Subcutaneous abdominal adipose tissue (tissue), 5 donors: ENCODE measurements at regions not wholly inside any gene's neighbourhood (a gene's known extent, or its start where the extent isn't known, plus 50 kb on each side); places are given as distances from the start of the nearest gene placed in this dataset.

ENCODE experiments used
- H3K27ac ChIP-seq: one replicate; pipeline ENCODE4 v1.7.0; 2013; ENCODE audit warnings: low read depth, mild to moderate bottlenecking, inconsistent platforms, low read length, moderate library complexity
- H3K27me3 ChIP-seq, 5 donors: one replicate each; pipeline ENCODE4 v1.7.0; 2013; ENCODE audit warnings: low read length in 5 of 5, inconsistent platforms in 1 of 5; ENCODE audit not compliant: control insufficient read depth in 5 of 5, insufficient read depth in 4 of 5
- H3K36me3 ChIP-seq, 5 donors: one replicate each; pipeline ENCODE4 v1.7.0; 2013; ENCODE audit warnings: low read length in 5 of 5; ENCODE audit not compliant: control insufficient read depth in 5 of 5, insufficient read depth in 5 of 5
- H3K4me1 ChIP-seq, 5 donors: one replicate each; pipeline ENCODE4 v1.7.0; 2013; ENCODE audit warnings: low read length in 5 of 5, mild to moderate bottlenecking in 3 of 5, moderate library complexity in 1 of 5; ENCODE audit not compliant: control insufficient read depth in 5 of 5, insufficient read depth in 5 of 5
- H3K4me3 ChIP-seq, 5 donors: one replicate each; pipeline ENCODE4 v1.7.0; 2013; ENCODE audit warnings: low read length in 5 of 5, low read depth in 1 of 5
- H3K9ac ChIP-seq, 5 donors: one replicate each; pipeline ENCODE4 v1.7.0; 2013; ENCODE audit warnings: low read length in 5 of 5, mild to moderate bottlenecking in 4 of 5, moderate library complexity in 3 of 5
- H3K9me3 ChIP-seq, 5 donors: one replicate each; pipeline ENCODE4 v1.7.0; 2013; ENCODE audit warnings: low read length in 5 of 5; ENCODE audit not compliant: control insufficient read depth in 5 of 5
- donor health status: healthy.
- donor health status: healthy.
- donor health status: healthy.
- donor health status: healthy.
- donor health status: healthy.

DNA sequence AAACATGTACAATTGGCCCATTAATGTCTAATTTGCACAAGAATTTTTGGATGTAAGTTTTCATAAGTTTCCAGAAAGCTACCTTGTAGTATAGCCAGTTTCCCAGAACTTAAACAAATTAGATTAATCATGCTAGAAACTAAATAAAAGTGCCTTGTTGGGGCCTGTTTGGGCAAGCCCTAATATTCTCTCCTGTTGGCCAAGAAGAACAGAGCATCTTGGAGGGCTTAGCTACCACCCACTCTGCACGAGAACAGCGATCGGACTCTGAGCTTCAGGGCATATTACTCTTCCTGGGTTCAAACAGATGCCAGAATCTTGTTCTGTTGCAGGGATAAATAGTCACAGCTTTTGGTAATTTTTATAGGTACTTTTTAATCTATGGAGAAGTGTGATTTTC, 88.2 kb downstream of the GAS1 start:
- no peak overlapping the region for H3K9ac ChIP-seq
- no peaks in the 10 kb centered on the region for H3K9me3 ChIP-seq
- no peaks in the 10 kb centered on the region for H3K27me3 ChIP-seq
- no peak overlapping the region for H3K27ac ChIP-seq
- peaks cover 0 to 5% (median 0%) of the 10 kb centered on the region in 5 donors for H3K4me1 ChIP-seq
- no peaks in the 10 kb centered on the region for H3K36me3 ChIP-seq
- no peak overlapping the region for H3K4me3 ChIP-seq

DNA sequence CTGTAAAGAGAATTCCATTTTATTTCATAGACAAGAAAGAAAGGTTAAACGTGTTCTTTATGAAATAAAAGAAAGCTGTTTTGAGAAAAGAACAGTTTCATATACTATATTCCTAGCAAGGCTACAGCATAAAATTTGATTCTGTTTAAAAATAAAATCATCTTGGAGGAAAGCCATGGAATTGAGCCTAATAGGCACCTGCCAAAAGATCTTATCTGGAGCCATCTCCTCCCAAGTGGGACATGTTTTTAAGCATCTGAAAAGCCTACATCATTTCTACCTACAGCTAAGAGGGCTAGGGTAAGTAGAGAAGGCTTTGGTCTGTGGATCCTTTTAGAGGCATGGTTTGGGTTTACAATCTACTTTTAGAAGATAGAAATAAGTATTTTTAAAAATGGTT, 89.3 kb downstream of the GAS1 start:
- Histone ChIP-seq H3K27me3 (no peaks in the 10 kb centered on the region), H3K9ac (no peak overlapping the region), H3K36me3 (no peaks in the 10 kb centered on the region), H3K27ac (no peak overlapping the region), H3K9me3 (no peaks in the 10 kb centered on the region), H3K4me1 (peaks cover 0 to 5% (median 0%) of the 10 kb centered on the region in 5 donors), H3K4me3 (no peak overlapping the region)

DNA sequence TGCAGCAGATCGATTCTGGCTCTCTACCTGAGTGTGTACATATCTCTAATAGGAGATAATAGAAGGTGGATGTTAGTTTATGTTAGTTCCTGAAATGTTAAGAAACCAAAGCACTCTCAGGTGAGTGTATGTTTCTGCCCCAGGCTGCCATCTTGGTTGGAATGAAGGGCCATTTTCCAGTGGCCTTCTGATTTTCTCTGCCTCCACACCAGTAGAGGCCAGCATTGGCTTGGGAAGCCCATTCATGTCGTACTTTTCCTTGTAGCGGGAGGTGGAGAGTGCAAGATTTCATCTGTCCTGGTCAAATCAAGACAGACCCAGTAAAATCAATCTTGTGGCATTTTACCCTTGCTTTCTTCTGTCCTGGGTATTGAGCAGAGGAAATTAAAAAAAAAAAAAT, 91.0 kb downstream of the GAS1 start:
- H3K9me3 ChIP-seq = no peaks in the 10 kb centered on the region
- peaks cover 0 to 5% (median 0%) of the 10 kb centered on the region in 5 donors for H3K4me1 ChIP-seq
- H3K9ac ChIP-seq = no peak overlapping the region
- H3K27ac ChIP-seq = no peak overlapping the region
- no peak overlapping the region for H3K4me3 ChIP-seq
- H3K36me3 ChIP-seq = no peaks in the 10 kb centered on the region
- no peaks in the 10 kb centered on the region for H3K27me3 ChIP-seq

DNA sequence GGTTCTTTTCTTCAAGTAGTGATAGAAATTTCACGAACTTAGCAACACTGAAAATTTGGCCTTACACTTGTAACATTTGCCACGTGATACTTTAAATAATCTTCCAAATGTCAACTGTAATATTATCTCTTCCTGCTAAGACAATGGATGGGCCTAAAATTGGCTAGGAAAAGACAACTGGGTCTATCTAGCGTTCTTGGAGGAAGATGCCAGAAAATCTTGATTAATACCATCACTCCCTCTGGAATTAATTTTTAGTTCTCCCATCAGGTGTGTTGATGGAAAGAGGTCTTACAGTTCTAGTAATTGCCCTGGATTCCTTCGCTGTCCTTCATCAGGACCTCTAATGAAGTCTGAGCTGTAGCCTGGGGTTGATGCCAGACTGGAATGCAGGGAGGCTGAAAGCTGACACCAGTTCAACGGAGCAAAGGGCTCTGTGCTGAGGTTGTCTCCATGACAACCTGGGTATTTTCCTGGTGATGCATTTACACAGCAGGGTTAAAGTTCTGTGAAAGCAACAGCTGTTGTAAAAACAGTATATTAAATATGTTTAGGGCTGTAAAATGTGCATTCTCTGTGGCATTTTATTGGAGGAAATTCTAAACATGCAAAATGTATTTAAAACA, 92.3 kb downstream of the GAS1 start:
- Histone ChIP-seq H3K4me1 (peaks cover 0 to 5% (median 0%) of the 10 kb centered on the region in 5 donors), H3K4me3 (no peak overlapping the region), H3K9me3 (no peaks in the 10 kb centered on the region), H3K27ac (no peak overlapping the region), H3K9ac (no peak overlapping the region), H3K36me3 (no peaks in the 10 kb centered on the region), H3K27me3 (no peaks in the 10 kb centered on the region)

DNA sequence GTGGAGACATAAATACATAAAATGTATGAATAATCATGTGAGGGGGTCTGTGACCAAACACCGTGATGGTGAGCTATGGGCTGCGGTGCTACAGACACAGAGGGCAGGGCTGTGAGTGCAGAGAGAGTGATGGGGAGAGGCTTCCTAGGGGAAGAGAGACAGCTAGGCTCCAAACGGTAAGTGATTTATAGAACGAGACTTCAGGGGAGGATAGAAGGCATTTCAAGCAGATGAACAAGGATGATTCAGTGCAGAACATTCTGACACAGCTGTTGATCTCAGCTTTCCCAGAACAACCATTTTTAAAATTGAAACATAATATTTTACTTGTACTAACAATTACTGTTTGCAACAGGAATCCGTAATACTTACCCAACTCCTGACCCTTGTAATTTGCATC, 100.7 kb downstream of the GAS1 start:
- Histone ChIP-seq H3K9me3 (no peaks in the 10 kb centered on the region), H3K27me3 (no peaks in the 10 kb centered on the region), H3K4me3 (no peak overlapping the region), H3K9ac (no peak overlapping the region), H3K27ac (no peak overlapping the region), H3K4me1 (peaks cover 0 to 12% (median 8%) of the 10 kb centered on the region in 5 donors), H3K36me3 (no peaks in the 10 kb centered on the region)

DNA sequence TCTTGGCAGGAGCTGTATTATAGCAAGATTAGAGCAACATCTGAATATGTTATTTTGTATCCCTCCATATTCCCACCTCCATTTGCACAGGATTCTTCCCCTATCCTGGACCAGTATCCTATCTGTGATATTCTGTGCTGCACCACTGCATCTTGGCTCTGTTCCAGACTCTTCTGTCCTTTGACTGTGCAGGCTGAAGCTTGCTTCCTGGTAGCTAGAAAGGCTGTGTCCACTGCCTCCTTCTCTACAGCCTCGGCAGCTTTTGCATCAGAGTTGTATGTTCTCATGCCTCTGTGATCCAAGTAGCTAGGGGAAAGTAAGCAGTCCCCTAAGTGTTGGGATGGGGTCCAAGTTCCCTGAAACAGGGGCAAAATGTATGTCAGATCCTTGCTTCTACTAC, 104.1 kb downstream of the GAS1 start:
- Histone ChIP-seq H3K27me3 (no peaks in the 10 kb centered on the region), H3K4me1 (peaks cover 0 to 28% (median 16%) of the 10 kb centered on the region in 5 donors), H3K27ac (no peak overlapping the region), H3K4me3 (no peak overlapping the region), H3K9me3 (no peaks in the 10 kb centered on the region), H3K9ac (no peak overlapping the region), H3K36me3 (no peaks in the 10 kb centered on the region)

DNA sequence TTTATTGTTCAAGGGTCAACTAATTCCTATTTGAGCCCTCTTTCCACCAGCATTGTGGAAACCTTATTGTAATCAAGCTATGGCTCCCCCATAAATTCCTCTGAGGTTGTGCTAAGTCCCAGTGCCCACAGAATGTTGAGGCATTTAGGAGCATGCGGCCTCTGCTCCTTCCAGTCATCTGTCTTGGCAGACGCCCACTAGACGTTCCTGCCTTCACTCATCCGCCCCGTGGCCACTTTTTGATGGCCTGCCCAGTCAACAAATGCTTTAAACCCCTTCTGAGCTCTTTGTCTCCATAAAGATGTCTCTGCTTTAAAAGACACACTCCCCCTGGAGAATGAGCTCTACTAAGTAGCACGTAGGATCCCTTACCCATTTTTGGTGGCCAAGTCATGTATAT, 104.7 kb downstream of the GAS1 start:
- H3K9me3 ChIP-seq = no peaks in the 10 kb centered on the region
- H3K36me3 ChIP-seq = no peaks in the 10 kb centered on the region
- peaks cover 0 to 28% (median 16%) of the 10 kb centered on the region in 5 donors for H3K4me1 ChIP-seq
- no peak overlapping the region for H3K4me3 ChIP-seq
- no peak overlapping the region for H3K27ac ChIP-seq
- no peak overlapping the region for H3K9ac ChIP-seq
- H3K27me3 ChIP-seq = no peaks in the 10 kb centered on the region

DNA sequence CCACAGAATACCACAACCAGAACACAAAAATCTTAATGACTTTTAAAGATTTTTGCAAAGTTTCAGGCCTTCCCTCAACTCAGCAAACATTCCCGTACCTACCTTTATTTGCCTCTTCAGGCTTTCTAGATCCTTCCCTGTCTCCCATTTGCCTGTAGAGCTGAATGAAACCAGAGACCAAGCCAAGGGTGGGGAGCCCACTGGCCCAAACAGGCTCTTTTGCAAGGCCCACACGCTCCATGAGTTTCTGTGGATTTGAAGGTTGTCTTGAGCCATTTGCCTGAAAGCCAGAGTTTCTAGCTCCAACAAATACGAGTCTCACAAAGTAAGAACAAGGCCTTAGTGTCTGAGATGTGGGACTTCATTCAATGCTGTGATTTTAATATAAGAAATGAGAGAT, 107.8 kb downstream of the GAS1 start:
- H3K4me3 ChIP-seq = no peak overlapping the region
- peaks cover 0 to 28% (median 16%) of the 10 kb centered on the region in 5 donors for H3K4me1 ChIP-seq
- H3K27ac ChIP-seq = no peak overlapping the region
- H3K27me3 ChIP-seq = no peaks in the 10 kb centered on the region
- no peak overlapping the region for H3K9ac ChIP-seq
- no peaks in the 10 kb centered on the region for H3K9me3 ChIP-seq
- no peaks in the 10 kb centered on the region for H3K36me3 ChIP-seq

DNA sequence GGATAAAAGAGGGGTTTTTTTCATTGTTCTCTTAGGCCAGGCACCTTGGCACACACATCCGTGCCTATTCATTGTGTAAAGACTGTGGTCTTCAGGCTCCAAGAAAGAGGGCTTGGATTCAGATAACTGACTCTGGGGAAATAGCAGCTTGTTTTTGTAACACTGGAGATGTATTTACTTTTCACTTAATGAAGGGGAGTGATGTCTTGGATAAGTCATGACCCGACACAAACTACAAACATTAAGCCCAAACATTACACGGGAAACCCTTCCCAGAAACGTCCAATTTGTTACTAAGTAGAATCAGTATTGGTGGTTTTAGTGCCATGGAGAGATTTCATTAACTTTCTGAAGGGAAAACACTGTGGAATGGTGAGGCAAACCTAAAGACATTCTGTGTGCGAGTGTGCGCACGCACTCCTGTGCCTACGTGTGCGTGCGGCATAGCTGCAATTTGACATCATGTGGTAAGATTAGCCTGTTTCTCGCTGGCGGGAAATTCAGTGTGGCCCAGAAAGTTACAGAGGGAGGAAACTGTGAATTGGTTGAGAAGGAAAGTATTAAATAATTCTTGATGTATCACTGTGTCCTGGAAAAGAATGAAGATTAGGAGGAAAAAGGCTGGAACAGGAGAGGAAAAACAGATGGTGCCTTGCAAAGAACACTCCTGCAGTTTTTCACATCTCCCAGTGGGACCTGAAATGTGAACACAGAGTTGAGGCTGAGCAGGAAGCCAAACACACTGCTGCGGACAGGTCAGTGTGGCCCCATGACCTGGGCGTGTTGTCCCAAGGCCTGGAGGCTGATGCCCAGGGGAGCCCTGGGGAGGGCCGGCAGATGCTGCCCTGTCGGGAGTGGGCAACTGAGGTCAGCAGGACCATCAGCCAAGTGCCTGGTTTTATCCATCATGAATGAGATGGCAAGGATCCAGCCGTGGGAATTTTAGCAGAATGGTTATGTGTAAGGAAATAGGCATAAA, 108.5 kb downstream of the GAS1 start:
- H3K27me3 ChIP-seq = no peaks in the 10 kb centered on the region
- no peak overlapping the region for H3K4me3 ChIP-seq
- H3K27ac ChIP-seq = no peak overlapping the region
- peaks cover 0 to 28% (median 16%) of the 10 kb centered on the region in 5 donors for H3K4me1 ChIP-seq
- H3K9ac ChIP-seq = no peak overlapping the region
- H3K36me3 ChIP-seq = no peaks in the 10 kb centered on the region
- H3K9me3 ChIP-seq = no peaks in the 10 kb centered on the region

DNA sequence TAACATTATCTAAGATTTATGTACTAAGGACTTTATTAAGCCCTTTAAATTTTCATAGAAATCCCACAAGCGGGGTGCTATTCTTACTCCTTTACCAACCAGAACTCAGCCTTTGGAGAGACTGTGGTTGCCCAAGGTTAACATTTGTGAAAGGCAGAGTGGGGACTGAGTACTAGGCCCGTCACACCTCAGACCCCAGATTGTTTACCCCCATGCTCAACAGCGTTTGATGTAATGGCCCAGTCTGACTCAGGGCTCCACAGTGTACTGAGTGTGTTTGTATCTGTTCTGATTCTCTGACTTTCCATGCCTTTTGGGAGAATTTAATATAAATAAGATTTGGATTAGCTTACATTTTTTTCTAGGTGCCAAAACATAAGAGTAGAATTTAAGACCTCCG, 110.0 kb downstream of the GAS1 start:
- Histone ChIP-seq H3K9ac (no peak overlapping the region), H3K4me1 (peaks cover 0 to 19% (median 8%) of the 10 kb centered on the region in 5 donors), H3K27ac (no peak overlapping the region), H3K9me3 (no peaks in the 10 kb centered on the region), H3K4me3 (no peak overlapping the region), H3K27me3 (no peaks in the 10 kb centered on the region), H3K36me3 (no peaks in the 10 kb centered on the region)
